ENCODE measurements at regions not wholly inside any gene's neighbourhood (a gene's known extent, or its start where the extent isn't known, plus 50 kb on each side); places are given as distances from the start of the nearest gene placed in this dataset.
"Not testable (repeated sequence)": the region's sequence is repeated elsewhere in the genome, so short reads cannot be mapped to it uniquely, and the experiment has no call there.

GRCh38 chr2:175755169-175755568, 246.9 kb downstream of the LNPK start:
- no peak for FAIRE-seq

GRCh38 chr2:175750195-175750594, 251.9 kb downstream of the LNPK start:
- FAIRE-seq, result no peak

- no peak for FAIRE-seq
Observed at GRCh38 chr2:175745911-175746310, 256.2 kb downstream of the LNPK start.

GRCh38 chr2:175744000-175744399, 258.1 kb downstream of the LNPK start:
- no peak for FAIRE-seq

- no peak for FAIRE-seq
Observed at GRCh38 chr2:175743011-175743410, 259.1 kb downstream of the LNPK start.

- FAIRE-seq, result no peak
Observed at GRCh38 chr2:175742367-175742766, 259.7 kb downstream of the LNPK start.

- no peak for FAIRE-seq
Observed at GRCh38 chr2:175741164-175741563, 260.9 kb downstream of the LNPK start.

GRCh38 chr2:175737722-175738361, 264.2 kb downstream of the LNPK start:
- FAIRE-seq, result no peak

GRCh38 chr2:175734686-175735085, 267.4 kb downstream of the LNPK start:
- no peak for FAIRE-seq

GRCh38 chr2:175732531-175732930, 269.5 kb downstream of the LNPK start:
- FAIRE-seq, result no peak

- no peak for FAIRE-seq
Observed at GRCh38 chr2:175730050-175730449, 272.0 kb downstream of the LNPK start.

GRCh38 chr2:175729049-175729706, 272.9 kb downstream of the LNPK start:
- no peak for FAIRE-seq

- no peak for FAIRE-seq
Observed at GRCh38 chr2:175728032-175728431, 274.0 kb downstream of the LNPK start.

- no peak for FAIRE-seq
Observed at GRCh38 chr2:175726223-175726622, 275.8 kb downstream of the LNPK start.

GRCh38 chr2:175709248-175709647, 292.8 kb downstream of the LNPK start:
- no peak for FAIRE-seq

- FAIRE-seq, result no peak
Observed at GRCh38 chr2:175707322-175707721, 294.7 kb downstream of the LNPK start.

GRCh38 chr2:175704568-175704967, 297.5 kb downstream of the LNPK start:
- not testable (repeated sequence) for FAIRE-seq

- no peak for FAIRE-seq
Observed at GRCh38 chr2:175698061-175698460, 304.0 kb downstream of the LNPK start.

GRCh38 chr2:175690113-175690837, 311.8 kb downstream of the LNPK start:
- FAIRE-seq, result peak; percentile 88

GRCh38 chr2:175688243-175688642, 313.8 kb downstream of the LNPK start:
- FAIRE-seq, result no peak

- FAIRE-seq, result no peak
Observed at GRCh38 chr2:175687465-175687864, 314.6 kb downstream of the LNPK start.

- FAIRE-seq, result no peak
Observed at GRCh38 chr2:175686002-175686401, 316.1 kb downstream of the LNPK start.

GRCh38 chr2:175684466-175684865, 317.6 kb downstream of the LNPK start:
- no peak for FAIRE-seq

GRCh38 chr2:175679728-175680127, 322.3 kb downstream of the LNPK start:
- no peak for FAIRE-seq
